Activated naive CD4-positive, alpha-beta T cell (primary cell): ENCODE measurements at regions not wholly inside any gene's neighbourhood (a gene's known extent, or its start where the extent isn't known, plus 50 kb on each side); places are given as distances from the start of the nearest gene placed in this dataset.

ENCODE experiments used
- DNase-seq, 4 experiments: peaks; one replicate each; lab custom pipeline; 2025; lab: John Stamatoyannopoulos, UW

DNA sequence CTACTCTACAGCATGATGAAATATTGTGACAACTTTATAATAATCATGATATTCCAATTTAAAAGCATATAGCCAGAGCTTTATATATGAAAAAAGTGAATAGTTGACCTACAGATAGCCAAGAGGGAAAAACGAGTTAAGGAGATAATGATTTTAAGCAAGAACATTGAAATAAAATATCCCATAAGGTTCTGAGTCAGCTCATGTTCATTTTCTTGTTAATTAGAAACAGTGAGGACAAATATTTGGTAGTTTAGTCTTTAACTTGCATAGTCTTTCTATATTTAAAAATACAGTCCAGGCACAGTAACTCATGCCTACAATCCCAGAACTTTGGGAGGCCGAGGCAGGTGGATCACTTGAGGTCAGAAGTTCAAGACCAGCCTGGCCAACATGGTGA, 55.8 kb upstream of the CDH6 start:
- DNase-seq, result no peak

DNA sequence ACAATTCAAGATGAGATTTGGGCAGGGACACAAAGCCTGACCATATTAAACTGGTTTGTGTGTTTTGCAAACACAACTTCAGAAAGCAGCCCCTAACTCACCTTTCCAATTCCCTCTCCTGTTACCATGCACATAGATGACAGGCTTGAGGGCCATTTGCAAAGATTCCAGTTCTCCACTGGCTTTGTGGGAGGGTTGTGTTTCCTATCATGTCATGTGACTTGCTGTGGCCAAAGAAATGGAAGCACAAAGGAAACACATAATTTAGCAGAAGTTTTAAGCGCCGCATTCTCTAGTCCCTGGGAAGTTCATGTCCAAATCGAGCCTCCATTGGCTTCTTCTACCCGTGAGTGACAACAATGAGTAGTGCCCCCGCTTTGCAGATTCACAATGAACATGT, 57.9 kb upstream of the CDH6 start:
- DNase-seq, result no peak

DNA sequence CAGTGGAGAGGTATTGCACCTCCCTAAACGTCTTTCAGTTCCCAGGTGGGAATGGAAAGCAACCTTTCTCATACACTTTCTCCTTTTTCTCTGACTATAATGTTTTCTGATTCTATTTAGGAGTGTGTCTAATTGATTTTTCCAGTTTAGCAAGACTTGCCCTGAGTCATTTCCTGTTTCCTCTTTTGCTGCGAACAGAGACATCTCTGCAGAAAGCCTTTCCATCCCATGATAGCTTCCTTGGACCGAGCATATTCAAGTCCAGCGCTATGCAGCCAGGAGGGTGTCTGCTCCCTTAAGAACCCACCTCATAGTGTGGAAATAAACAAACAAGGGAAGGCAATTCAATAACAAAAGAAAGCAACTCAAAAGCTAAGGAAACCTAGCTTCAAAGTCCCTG, 60.0 kb upstream of the CDH6 start:
- DNase-seq, result no peak

DNA sequence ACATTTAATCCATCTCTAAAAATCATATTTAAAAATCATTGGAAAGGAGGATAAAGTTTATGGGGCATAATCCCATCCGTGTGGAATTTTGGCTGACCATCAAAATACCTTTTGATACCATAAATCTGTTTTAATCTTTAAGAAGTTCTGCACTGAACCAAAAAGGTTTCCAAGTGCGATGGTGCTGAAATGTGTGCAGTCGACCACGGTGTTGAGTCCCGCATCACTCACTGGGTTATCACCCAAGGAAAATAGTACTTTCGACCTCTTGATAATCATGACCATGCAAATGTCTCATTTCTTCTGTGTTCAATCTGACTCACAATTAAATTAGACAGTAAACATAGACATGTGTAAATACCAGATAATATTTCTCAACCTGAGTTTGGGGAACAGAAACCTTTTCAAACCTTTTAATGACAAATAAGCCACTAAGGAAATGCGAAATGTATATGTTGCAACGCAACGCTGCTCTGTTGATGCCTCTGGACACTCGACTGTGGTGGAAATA, 62.0 kb upstream of the CDH6 start:
- DNase-seq, result no peak

DNA sequence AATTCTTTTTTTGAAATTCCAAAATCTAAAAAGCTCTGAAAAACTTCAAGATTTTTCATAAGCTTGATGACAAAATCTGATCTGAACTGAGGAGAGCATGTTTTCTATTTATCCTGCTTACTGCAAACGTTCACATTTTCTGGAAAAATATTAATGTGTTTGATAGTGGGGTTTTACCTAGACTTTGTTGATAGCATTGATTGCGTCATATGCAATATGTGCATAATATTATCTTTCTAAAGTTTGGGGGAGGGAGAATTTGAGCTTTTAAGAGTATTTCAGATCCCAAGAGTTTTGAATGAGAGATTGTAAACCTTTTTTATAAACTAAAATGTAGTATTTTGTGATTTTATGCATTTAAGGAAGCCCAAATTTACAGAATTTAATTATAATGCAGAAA, 62.8 kb upstream of the CDH6 start:
- DNase-seq, result no peak

DNA sequence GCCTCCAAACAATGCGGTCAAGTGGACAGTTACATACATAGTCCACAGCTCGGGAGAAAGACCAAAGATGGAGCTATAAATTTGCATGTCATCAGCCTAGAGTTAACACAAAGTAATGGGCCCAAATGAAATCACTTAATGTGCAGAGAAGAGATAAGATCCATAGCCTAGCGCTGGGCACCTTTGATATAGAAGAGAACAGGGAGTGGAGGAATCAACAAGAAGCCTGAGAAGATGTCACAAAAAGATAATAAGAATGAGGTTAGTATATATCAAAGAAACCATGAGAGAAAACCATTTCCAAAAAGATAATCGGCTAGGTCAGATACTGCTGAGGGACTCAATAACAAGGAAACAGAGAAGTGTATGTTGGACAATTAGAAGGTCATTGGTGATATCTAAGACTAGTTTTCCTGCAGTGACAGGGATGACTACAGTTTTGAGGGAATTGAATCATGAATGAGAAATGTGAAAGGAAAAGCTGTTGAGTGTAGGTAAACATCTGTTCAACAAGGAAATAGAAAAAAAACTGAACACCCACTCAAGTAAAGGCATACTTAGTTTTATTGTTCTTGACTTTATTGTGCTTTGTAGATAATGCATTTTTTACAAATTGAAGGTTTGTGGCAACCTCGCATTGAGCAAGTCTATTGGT, 68.7 kb upstream of the CDH6 start:
- no peak for DNase-seq

DNA sequence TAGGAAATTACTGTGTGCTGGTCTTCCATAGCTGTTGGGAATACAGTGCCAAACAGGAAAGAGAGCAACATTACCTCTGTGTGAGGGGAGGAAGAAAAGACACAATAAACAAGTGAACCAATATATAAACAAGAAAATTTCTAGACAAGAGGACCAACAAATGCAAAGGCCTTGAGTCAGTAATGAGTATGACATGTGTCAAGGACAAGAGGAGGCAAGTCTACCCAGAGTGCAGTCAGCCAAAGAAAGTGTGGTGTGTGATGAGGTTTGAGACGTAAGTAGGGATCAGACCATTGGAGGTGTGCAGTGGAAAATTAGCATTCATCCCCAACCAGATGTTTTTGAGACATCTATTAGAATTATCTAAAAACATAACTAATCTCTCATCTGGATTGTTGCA, 69.5 kb upstream of the CDH6 start:
- no peak for DNase-seq

DNA sequence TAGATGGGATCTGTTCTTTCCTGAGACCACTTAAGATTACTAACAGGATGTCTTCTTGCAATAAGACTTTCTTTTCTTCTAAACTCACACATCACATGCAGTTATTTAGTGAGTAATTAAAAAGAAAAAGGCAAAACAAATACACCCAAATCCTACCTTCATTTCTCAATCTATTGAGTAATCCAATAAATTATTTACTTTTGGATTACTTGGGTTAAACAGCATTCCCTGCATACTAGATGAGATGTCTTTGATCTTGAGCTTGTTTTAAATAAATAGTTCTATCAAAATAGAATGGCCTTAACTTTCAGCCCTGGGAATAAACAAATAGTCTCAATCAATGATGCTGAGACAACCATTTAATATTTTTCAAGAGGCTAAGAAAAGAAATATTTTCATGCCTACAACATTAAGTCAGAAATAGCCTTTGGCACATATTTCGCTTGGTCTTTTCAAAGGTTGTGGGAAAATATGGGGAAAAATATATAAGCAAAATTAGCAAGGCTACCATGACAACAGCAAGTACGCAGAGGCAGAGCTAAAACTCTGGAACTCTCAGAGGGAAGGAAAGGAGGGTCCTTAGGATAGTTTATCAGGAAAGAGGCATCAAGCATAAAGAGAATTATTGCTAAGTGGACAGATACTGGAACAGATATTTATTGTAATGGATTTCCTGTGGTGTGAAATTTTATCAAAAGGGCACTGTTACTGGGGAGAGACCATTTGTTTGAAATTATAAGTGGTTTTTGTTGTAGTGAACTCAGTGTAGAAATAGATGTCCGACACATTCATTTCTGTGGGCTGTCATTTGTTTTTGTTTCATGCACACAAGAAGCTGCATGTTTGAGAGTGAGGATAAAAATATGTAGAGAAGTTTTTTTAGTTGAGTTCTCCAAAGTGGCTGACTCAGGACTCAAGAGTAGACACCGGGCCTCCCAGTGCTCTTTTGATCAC, 70.2 kb upstream of the CDH6 start:
- DNase-seq, result no peak

DNA sequence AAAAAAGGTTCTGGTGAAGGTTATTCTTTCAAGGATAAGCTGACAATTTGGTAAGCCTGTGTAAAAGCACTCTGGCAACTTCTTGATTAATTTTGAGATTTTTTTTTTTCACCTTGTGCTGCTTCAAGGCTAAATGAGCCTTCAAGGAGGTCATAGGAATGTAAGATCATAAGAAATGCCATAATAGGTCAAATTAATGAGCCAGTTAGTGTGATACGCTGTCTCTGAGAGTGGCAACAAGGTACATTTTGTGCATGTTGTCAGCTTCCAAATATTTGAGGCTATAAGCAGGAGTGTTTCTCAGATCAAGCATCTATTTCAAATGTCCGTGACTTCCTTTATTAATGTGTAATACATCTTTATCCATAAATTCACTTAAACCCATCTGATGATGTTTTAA, 72.3 kb upstream of the CDH6 start:
- DNase-seq, result no peak

DNA sequence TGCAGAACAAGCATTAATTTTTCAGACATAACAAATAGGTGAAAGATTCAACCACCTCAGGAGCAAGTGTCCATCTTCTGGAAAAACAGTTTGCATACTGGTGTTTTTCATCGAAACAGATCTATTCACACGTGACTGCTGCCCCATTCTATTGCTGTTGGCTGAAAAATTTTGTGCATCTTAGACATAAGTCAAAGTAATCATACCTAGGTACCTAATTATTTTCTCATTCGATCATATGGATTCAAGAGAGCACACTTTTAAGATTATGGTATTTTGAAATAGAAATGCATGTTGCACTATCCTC, 72.9 kb upstream of the CDH6 start:
- no peak for DNase-seq

DNA sequence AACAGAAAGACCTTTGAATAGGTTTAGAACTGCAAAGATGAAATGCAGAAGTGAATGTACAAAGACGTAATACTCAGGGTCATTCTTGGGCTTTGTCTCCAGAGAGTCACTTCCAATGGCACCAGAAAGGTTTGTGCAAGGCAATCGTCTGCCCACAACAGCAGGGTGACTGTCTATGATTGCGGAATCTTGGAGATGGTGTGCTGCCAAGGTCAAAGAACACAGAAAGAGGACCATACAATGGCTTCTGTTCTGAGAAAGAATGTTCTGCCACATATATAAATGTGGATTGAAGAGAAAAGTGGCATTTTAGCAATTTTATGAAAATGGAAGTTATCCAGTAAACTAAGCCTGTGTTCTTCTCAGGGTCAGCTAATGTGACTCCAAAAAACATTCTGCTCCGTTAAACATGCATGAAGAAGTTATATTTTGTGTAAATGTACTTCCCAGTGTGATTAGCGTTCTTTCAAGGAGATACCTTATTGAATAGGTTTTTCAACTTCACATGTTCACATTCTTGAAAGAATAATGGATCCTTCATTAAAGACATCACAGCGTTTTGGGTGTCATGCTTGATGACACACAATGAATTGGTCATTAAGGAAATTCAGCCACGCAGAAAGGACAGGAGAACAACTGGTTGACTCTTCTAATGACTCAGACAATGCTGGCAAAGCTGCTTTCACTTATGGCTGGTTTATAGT, 73.4 kb upstream of the CDH6 start:
- no peak for DNase-seq

DNA sequence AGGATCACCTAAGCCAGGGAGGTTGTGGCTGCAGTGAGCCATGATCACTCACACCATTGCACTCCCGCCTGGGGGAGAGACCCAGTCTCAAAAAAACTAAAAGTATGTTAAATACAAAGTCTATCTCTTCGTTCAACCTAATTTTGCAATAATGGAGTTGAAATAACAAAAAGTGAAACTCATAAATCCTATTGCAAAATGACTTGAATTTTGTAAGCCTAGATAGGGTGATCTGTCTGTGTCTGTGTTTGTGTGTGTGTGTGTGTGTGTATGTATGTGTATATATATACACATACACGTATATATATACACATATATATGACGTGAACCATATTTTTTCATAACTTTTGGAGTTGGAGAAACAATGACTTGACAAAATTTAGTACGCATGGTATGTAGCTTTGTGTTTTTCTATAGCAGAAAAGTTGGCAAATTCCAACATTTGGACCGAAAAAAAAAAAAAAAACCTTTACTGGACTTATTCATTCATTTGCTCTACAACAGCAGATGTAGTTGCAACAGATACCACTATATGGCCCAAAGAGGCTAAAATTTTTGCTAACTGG, 76.9 kb upstream of the CDH6 start:
- DNase-seq, result no peak

DNA sequence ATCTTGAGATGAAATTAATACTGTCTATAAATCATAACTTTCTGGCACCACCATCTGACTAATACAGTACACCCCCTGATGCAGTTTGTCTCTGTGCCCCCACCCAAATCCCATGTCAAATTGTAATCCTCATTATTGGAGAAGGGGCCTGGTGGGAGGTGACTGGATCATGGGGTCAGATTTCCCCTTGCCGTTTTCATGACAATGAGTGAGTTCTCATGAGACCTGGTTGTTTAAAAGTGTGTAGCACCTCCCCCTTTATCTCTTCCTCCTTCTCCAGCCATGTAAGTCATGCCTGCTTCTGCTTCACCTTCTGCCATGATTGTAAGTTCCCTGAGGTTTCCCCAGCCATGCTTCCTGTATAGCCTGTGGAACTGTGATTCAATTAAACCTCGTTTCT, 78.7 kb upstream of the CDH6 start:
- DNase-seq, result no peak

DNA sequence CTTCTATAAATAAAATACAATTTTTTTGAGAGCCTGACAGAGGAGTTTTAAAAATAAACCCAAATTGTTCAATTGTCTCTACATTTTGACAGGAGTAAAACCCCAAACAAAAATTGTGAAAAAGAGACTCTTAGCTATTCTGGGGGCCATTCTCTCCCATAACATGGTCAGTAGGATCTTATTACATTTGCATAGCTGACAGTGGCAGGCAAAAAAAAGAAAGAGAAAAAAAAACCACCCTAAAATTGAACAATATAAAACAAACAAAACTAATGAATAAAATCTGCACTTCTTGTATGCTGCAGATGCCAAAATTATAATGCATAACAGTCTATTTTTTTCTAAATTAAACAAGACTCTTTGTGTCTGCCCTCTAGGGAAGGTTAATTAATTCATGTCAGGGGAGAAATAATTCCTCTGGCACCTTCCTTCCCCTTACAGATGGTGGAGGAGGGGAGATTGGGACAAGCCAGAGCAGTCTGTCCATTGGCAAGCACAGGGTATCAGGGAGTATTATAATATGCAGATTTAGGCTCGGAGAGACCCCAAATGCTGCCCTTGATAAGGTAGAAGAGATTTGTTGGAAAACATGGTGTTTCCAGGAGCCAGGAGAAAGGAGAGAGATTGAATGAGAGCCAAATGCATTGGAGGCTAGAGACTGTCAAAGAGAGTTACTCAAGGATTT, 79.7 kb upstream of the CDH6 start:
- no peak for DNase-seq

DNA sequence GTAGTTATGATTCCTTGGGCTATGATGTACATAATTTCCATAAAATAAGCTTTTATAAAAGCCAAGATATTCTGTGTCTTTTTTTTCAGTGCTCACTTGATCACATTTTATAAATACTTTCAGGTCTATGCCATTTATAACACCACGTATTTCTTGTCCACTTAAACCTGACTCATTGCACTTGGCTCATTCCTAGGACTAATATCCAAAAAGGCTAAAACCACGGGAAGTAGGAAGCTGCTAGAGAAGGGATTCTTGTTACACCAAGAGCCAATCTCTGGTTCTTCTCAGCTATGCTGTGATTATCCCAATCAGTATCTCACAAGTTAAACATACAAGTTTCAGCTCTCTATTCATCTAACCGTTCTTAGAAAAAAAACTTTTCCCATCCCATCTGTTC, 80.4 kb upstream of the CDH6 start:
- no peak for DNase-seq

DNA sequence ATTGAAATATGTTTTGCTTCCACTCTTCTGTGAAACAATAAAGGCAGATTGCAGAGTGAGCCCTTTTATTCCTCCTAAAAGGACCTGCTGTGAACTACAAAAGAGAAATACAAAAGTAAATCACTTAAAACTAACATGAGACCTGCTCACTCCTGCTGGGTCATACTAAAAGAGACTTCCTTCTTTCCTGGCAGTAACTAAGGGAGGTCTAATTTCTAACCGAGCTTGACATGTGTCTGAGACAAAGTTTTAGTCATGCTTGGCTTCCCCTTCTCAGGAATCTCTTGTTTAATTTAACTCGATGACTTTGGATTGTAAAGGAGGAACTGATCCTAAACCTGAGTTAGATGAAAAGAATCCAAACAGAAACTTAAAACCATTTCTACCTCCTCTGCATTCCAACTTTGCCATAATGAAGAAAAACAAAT, 86.4 kb upstream of the CDH6 start:
- DNase-seq, result no peak

DNA sequence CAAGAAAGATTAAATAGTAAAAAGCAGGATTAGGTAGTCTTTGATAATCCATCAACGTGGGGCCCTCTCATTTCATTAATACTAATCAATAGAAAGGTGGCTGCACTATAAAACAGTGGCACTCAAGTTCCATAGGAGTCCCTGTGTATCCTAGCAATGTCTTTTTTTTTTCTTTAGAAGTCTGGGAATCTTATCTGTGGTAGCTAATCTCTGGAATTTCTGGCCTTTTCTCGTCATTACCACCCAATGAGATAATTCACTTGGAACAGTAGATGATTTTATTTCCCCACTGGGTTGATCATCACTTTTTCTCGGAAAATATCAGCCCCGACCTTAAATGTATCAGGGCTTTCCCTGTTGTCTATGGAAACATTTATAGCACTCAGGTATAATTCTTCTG, 86.8 kb upstream of the CDH6 start:
- DNase-seq, result no peak

DNA sequence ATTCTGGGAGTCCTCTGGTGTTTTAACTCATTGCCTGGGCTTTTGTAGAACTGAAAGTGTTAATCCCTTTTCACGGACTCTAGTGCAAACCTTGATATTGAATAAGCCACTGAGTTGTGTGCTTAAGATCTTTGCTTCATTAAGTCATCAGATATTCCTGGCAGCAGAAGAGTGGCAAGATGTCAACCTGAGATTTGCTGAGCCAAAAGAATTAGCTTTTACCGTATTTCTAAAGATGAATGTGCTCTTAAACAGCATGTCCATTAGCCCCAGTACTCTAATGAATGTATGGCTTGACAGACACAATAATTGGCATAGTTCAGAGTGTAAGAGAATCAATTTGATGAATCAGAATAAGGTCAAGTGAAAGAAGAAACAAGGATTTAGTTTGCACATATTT, 87.2 kb upstream of the CDH6 start:
- no peak for DNase-seq

DNA sequence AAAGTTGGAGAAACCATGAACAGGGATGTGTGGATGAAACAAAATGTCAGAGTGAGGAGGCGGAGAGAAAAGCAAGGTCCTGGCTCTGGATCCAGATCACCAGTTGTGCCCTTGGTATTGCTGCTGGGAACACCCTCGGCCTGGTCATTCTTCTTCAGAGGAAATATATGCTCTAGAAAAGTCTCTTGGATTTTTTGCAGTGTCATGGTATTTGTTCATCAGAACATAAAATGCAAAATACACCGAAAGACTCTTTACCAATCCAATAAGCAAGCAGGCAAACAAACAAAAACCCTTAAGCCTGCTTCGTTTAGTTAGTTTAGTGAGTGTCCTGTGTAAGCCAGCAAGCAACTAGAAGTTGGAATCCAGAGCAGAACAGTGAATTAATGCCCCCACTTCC, 88.7 kb upstream of the CDH6 start:
- no peak for DNase-seq

DNA sequence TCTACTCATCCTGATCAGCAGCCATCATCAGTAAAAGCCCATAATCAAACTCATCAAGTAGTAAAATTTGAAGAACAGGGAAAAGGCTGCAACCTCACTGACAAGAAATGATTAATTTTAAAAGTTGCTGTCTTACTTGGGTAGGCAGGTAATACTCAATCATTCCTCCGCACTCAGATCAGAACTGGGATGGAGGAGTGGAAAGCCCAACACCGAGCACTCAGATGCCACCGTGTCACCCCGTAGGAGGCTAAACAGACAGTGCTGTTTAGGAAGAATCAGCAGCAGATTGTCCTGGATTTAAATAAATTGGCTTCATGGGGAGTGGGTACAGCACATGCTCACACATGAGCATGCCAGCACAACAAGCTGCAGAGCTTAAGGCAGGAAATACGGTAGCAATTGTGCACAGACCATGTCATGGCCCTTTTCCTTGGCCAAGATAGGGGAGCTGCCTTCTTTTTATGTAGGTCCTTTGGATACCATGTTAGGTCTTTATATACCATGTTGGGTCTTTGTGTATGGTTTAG, 92.6 kb upstream of the CDH6 start:
- DNase-seq, result no peak

DNA sequence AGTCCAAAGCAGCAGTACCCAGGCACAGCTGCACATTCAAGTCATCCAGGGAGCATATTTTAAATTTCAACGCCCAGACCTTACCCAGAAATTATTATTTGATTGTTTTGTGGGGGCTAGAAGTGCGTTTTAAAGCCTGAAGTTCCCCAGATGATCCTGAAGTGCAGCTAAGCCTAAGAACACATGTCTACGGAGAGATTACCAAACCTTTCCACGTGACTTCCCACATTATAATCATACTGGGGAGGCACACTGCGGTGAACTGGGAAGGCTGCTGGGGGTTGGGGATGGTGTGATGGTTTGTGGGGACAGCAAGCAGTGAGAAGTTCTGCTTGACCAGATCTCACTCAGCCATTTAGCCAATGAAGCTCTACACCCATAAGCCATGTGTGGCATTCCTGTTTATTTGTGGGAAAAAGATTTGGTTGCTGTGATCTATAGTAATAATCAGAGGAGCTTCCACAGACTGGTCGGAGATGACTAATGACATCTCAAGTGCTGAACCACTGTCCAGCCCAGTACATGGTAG, 93.4 kb upstream of the CDH6 start:
- DNase-seq, result no peak

DNA sequence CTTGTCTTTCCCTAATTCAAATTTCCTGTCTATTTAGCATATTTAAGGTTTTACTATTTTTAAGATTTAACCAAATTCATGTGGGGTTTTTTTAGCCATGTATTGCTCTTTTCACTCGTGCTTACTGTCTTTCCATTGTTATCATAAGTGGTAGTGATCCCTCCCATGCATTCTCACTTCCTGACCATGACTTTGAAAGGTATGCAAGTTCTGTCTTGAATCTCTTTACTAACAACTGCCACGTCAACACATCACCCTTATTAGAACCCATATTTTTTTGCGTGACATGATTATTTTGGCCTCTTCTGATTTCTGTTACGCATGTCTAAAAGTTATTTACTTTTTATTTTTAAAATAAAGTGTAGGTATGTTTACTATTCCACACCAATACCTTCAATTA, 94.7 kb upstream of the CDH6 start:
- no peak for DNase-seq
